Uterus (tissue), 3 donors: ENCODE measurements at regions not wholly inside any gene's neighbourhood (a gene's known extent, or its start where the extent isn't known, plus 50 kb on each side); places are given as distances from the start of the nearest gene placed in this dataset.

Source experiments
- DNase-seq, 2 donors: peaks; one replicate each; pipeline ENCODE4 v3.0.0-alpha.2; 2019 to 2020
- H3K27ac ChIP-seq, 2 donors: fragments of 200-600 bp; sonication (generic); 1 replicate in 1 of 2; 2 replicates in 1 of 2; pipeline ENCODE4 v1.5.1; 2016 to 2018
- H3K27me3 ChIP-seq, 2 donors: fragments of 200-600 bp; sonication (generic); one replicate each; pipeline ENCODE4 v1.5.1; 2018 to 2019; ENCODE audit warnings: control low read depth in 1 of 2
- H3K36me3 ChIP-seq, 2 donors: fragments of 200-600 bp; sonication (generic); one replicate each; pipeline ENCODE4 v1.5.1; 2019; ENCODE audit warnings: control low read depth in 1 of 2
- H3K4me1 ChIP-seq, 2 donors: fragments of 200-600 bp; sonication (generic); one replicate each; pipeline ENCODE4 v1.5.1; 2018 to 2019; ENCODE audit warnings: control low read depth in 1 of 2
- H3K4me3 ChIP-seq, 2 donors: fragments of 200-600 bp; sonication (generic); 1 replicate in 1 of 2; 2 replicates in 1 of 2; pipeline ENCODE4 v1.5.1; 2018 to 2019; ENCODE audit warnings: mild to moderate bottlenecking in 1 of 2
- H3K9me3 ChIP-seq, 2 donors: fragments of 200-600 bp; sonication (generic); one replicate each; pipeline ENCODE4 v1.5.1; 2019; ENCODE audit warnings: control low read depth in 1 of 2
- POLR2A ChIP-seq, 2 donors: fragments of 450-650 bp; IDR thresholded peaks; one replicate each; pipeline ENCODE4 v1.6.1; 2016; ENCODE audit warnings: antibody characterized with exemption in 2 of 2, mild to moderate bottlenecking in 1 of 2, moderate library complexity in 1 of 2
- intact Hi-C: fragments of 100-400 bp; cut with DNase I; formaldehyde crosslinking; loops from one replicate; pipeline ENCODE4 v1.15.1; 2023; ENCODE audit warnings: low total_unique reads
- TF ChIP-seq, protein P1 (sequence below), 4 experiments: fragments of 200-600 bp in 2 of 4; fragments of 450-650 bp in 2 of 4; sonication (generic) in 2 of 4; IDR thresholded peaks; one replicate each; pipeline ENCODE4 v1.5.1; 2016 to 2019; ENCODE audit warnings: antibody characterized with exemption in 4 of 4, mild to moderate bottlenecking in 2 of 4, moderate library complexity in 1 of 4
- donor health status: DM: yes; HTN: yes; CAD: no.

DNA sequence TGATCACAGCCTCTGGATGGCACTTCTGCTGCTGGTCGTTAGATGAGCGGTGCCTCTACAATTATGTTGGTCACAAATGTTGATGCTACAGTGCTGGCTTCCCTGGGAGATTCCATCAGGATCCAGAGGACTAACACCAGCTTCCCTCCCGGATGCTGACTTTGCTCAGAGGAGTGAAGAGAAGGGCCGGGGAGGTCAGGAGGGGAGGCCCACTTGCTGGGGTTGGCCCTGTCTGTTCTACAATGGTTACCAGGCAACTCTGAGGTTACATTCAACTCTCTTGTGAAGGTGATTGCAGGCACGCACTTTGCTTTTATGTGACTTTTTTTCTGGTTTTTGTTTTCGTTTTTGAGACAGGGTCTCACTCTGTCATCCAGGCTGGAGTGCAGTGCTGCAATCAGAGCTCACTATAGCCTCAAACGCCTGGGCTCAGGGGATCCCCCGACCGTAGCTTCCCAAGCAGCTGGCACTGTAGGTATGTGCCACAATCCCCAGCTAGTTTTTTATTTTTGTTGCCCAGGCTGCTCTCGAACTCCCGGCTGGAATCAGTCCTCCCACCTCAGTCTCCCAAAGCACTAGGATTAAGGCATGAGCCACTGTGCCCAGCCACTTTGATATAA is 112.5 kb downstream of the ADSS2 start:
- no peaks in the 10 kb centered on the region for H3K27me3 ChIP-seq
- no peak overlapping the region for H3K27ac ChIP-seq
- no peaks in the 10 kb centered on the region for H3K36me3 ChIP-seq
- H3K4me3 ChIP-seq: no peak overlapping the region
- no peaks in the 10 kb centered on the region for H3K4me1 ChIP-seq
- intact Hi-C loops: no loop called here
- no peaks in the 10 kb centered on the region for H3K9me3 ChIP-seq
- no peak for TF ChIP-seq POLR2A (IDR thresholded peaks at IDR 0.05)
- TF ChIP-seq, protein P1, sequence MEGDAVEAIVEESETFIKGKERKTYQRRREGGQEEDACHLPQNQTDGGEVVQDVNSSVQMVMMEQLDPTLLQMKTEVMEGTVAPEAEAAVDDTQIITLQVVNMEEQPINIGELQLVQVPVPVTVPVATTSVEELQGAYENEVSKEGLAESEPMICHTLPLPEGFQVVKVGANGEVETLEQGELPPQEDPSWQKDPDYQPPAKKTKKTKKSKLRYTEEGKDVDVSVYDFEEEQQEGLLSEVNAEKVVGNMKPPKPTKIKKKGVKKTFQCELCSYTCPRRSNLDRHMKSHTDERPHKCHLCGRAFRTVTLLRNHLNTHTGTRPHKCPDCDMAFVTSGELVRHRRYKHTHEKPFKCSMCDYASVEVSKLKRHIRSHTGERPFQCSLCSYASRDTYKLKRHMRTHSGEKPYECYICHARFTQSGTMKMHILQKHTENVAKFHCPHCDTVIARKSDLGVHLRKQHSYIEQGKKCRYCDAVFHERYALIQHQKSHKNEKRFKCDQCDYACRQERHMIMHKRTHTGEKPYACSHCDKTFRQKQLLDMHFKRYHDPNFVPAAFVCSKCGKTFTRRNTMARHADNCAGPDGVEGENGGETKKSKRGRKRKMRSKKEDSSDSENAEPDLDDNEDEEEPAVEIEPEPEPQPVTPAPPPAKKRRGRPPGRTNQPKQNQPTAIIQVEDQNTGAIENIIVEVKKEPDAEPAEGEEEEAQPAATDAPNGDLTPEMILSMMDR (IDR thresholded peaks at IDR 0.05): no peak
- no peak for DNase-seq

DNA sequence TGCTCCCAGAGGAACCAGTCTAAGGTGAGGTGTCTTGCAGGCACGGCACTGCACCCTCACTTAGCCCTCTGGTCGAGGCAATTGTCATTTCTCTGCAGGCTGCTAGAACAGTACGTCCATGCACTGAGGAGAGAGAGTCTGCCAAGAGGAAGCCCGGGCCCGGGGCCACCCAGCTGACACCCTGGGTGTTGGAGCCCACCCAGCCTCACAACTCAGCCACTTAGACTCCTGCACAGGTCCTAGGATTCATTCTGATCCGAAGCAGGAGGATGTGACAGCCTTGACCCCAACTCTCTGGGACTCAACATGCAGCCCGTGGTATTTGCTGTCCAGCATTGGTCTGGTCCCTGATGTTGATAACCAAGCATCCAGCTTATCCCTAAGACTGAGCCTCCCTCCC is 111.9 kb downstream of the ADSS2 start:
- no peaks in the 10 kb centered on the region for H3K36me3 ChIP-seq
- TF ChIP-seq POLR2A (IDR thresholded peaks at IDR 0.05): no peak
- TF ChIP-seq, protein P1 (IDR thresholded peaks at IDR 0.05): no peak
- H3K4me3 ChIP-seq: no peak overlapping the region
- no peaks in the 10 kb centered on the region for H3K9me3 ChIP-seq
- no peaks in the 10 kb centered on the region for H3K27me3 ChIP-seq
- no peaks in the 10 kb centered on the region for H3K4me1 ChIP-seq
- intact Hi-C loops: no loop called here
- no peak for DNase-seq
- no peak overlapping the region for H3K27ac ChIP-seq

DNA sequence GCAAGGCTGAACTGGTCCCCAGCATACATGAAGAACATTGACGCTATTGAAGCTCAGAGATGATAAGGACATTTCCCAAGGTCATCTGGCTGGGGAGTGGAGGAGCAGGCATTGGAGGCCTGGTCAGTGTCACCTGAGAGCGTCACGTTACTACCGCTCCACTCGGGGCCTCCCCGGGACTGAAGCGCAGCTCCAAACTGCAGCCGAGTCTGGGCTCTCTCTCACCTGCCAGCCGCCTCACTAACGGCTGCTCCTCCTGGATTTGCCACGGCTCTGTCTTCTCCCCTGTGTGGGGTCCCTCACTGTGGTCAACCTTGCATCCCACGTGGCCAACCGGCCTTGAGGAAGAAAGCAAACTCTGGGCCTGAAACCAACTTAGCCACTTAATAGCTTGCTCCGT is 111.3 kb downstream of the ADSS2 start:
- no peaks in the 10 kb centered on the region for H3K27me3 ChIP-seq

DNA sequence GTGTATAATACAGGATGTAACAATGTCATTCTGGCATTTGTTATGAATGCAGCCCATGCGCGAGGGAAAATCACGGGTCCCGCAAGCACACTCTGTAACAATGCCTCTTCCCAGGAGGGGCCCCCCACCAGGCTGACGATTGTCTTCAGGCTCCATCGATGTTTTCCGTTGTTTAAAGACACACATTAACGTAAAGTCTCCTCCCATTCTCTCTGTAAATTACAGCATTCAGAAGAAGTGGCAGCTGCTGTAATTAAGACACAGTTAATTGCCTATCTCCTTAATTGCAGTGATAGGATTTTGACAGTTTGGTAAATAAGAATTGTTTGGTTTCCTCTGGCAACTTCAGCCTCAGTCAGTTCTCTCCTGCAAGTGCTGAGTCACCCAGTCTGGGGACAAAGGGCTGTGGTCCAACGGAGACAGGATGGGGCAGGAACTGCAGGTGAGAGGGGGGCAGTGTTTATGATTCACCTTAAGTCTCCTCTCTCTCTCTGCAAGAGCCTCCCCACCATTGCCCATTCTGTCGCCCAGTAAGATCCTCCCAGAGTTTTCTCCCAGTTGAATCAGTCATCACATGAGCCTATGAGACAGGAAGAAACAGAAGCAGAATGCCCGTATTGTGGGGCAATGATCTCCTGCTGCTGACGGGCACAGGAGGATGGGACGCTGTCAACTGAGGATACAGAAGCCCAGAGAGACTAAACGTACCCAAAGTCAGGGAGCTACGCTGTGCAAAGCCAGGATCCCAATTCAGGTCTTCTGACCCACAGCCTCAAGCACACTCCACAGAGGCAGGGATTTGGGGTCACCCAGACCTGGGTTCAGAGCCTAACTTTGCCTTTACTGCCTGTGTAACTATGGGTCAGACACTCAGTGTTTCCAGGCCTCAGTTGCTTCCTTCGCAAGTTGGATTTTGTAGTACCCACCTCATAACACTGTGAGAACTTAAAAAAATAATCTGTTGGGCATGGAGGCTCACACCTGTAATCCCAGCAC is 110.0 kb downstream of the ADSS2 start:
- intact Hi-C loops: no loop called here
- Histone ChIP-seq H3K9me3 (no peaks in the 10 kb centered on the region), H3K27ac (no peak overlapping the region), H3K36me3 (no peaks in the 10 kb centered on the region), H3K4me3 (no peak overlapping the region), H3K27me3 (no peaks in the 10 kb centered on the region), H3K4me1 (no peaks in the 10 kb centered on the region)
- DNase-seq: no peak
- TF ChIP-seq, protein P1 (IDR thresholded peaks at IDR 0.05): no peak
- no peak for TF ChIP-seq POLR2A (IDR thresholded peaks at IDR 0.05)

More for the DNA sequence above, 111.3 kb downstream of the ADSS2 start:
- H3K4me1 ChIP-seq: no peaks in the 10 kb centered on the region
- no peak overlapping the region for H3K27ac ChIP-seq
- H3K4me3 ChIP-seq: no peak overlapping the region
- intact Hi-C loops: no loop called here
- TF ChIP-seq, protein P1 (IDR thresholded peaks at IDR 0.05): no peak
- no peak for TF ChIP-seq POLR2A (IDR thresholded peaks at IDR 0.05)
- no peaks in the 10 kb centered on the region for H3K36me3 ChIP-seq
- H3K9me3 ChIP-seq: no peaks in the 10 kb centered on the region
- DNase-seq: no peak

DNA sequence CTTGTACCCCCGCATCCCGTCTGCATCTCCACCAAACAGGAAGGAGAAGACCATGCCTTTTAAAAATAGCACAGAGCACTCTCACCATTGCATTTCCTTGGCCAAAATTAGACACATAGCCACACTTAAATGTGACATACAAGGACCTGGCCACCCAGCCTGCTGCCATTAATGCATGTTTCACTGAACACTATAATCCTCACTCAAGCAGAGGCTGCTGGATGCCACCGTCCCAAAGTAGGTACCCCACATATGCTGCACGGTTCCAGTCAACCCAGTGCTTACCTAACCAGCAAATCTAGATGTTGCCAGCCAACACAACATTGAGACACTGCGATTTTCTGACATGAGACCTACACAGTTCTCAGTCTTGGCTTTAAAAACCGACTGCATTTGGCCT is 107.7 kb downstream of the ADSS2 start:
- H3K9me3 ChIP-seq: no peaks in the 10 kb centered on the region
- intact Hi-C loops: no loop called here
- no peak overlapping the region for H3K27ac ChIP-seq
- no peaks in the 10 kb centered on the region for H3K36me3 ChIP-seq
- H3K4me3 ChIP-seq: no peak overlapping the region
- TF ChIP-seq, protein P1 (IDR thresholded peaks at IDR 0.05): no peak
- no peak for TF ChIP-seq POLR2A (IDR thresholded peaks at IDR 0.05)
- no peak for DNase-seq
- peaks cover 0 to under 1% of the 10 kb centered on the region in 2 donors for H3K4me1 ChIP-seq
- no peaks in the 10 kb centered on the region for H3K27me3 ChIP-seq
